ENCODE measurements at regions not wholly inside any gene's neighbourhood (a gene's known extent, or its start where the extent isn't known, plus 50 kb on each side); places are given as distances from the start of the nearest gene placed in this dataset.

GRCh38 chr12:3365463-3366411, 125.3 kb upstream of the PRMT8 start:
- peak overlapping the region; percentile 34 for H3K4me3 ChIP-seq (ENCODE audit: severe bottlenecking)
- ATAC-seq (ENCODE audit: low read depth) = peak; percentile 93
- peaks cover 7% of the 10 kb centered on the region for H3K27me3 ChIP-seq (ENCODE audit: insufficient read depth, poor library complexity, severe bottlenecking)
- no peak for TF ChIP-seq CTCF (IDR thresholded peaks at IDR 0.05; ENCODE audit: poor library complexity, severe bottlenecking)
- H3K4me1 ChIP-seq (ENCODE audit: insufficient read depth, poor library complexity, severe bottlenecking) = no peaks in the 10 kb centered on the region
- no peaks in the 10 kb centered on the region for H3K36me3 ChIP-seq (ENCODE audit: low read depth)
- DNase-seq (ENCODE audit: low spot score) = no peak
- no peak overlapping the region for H3K27ac ChIP-seq (ENCODE audit: poor library complexity, severe bottlenecking)
- no peaks in the 10 kb centered on the region for H3K9me3 ChIP-seq (ENCODE audit: severe bottlenecking)

GRCh38 chr12:3366451-3367110, 124.4 kb upstream of the PRMT8 start:
- DNase-seq (ENCODE audit: low spot score) (no peak), ATAC-seq (ENCODE audit: low read depth) (no peak)
- H3K27ac ChIP-seq (ENCODE audit: poor library complexity, severe bottlenecking) = no peak overlapping the region
- no peak for TF ChIP-seq CTCF (IDR thresholded peaks at IDR 0.05; ENCODE audit: poor library complexity, severe bottlenecking)
- no peaks in the 10 kb centered on the region for H3K9me3 ChIP-seq (ENCODE audit: severe bottlenecking)
- H3K4me1 ChIP-seq (ENCODE audit: insufficient read depth, poor library complexity, severe bottlenecking) = no peaks in the 10 kb centered on the region
- no peaks in the 10 kb centered on the region for H3K36me3 ChIP-seq (ENCODE audit: low read depth)
- peak overlapping the region; percentile 34 for H3K4me3 ChIP-seq (ENCODE audit: severe bottlenecking)
- H3K27me3 ChIP-seq (ENCODE audit: insufficient read depth, poor library complexity, severe bottlenecking) = peaks cover 11% of the 10 kb centered on the region

GRCh38 chr12:3367750-3368444, 123.1 kb upstream of the PRMT8 start:
- no peak for ATAC-seq (ENCODE audit: low read depth)
- no peak overlapping the region for H3K27ac ChIP-seq (ENCODE audit: poor library complexity, severe bottlenecking)
- H3K4me3 ChIP-seq (ENCODE audit: severe bottlenecking) = no peak overlapping the region
- no peaks in the 10 kb centered on the region for H3K4me1 ChIP-seq (ENCODE audit: insufficient read depth, poor library complexity, severe bottlenecking)
- no peak for TF ChIP-seq CTCF (IDR thresholded peaks at IDR 0.05; ENCODE audit: poor library complexity, severe bottlenecking)
- peaks cover 11% of the 10 kb centered on the region for H3K27me3 ChIP-seq (ENCODE audit: insufficient read depth, poor library complexity, severe bottlenecking)
- DNase-seq (ENCODE audit: low spot score) = no peak
- no peaks in the 10 kb centered on the region for H3K9me3 ChIP-seq (ENCODE audit: severe bottlenecking)
- H3K36me3 ChIP-seq (ENCODE audit: low read depth) = no peaks in the 10 kb centered on the region

- Histone ChIP-seq H3K4me3 (ENCODE audit: severe bottlenecking) (no peak overlapping the region), H3K4me1 (ENCODE audit: insufficient read depth, poor library complexity, severe bottlenecking) (no peaks in the 10 kb centered on the region), H3K9me3 (ENCODE audit: severe bottlenecking) (no peaks in the 10 kb centered on the region), H3K36me3 (ENCODE audit: low read depth) (no peaks in the 10 kb centered on the region), H3K27me3 (ENCODE audit: insufficient read depth, poor library complexity, severe bottlenecking) (peaks cover 11% of the 10 kb centered on the region), H3K27ac (ENCODE audit: poor library complexity, severe bottlenecking) (no peak overlapping the region)
- no peak for TF ChIP-seq CTCF (IDR thresholded peaks at IDR 0.05; ENCODE audit: poor library complexity, severe bottlenecking)
- DNase-seq (ENCODE audit: low spot score) = no peak
- no peak for ATAC-seq (ENCODE audit: low read depth)
Measured at GRCh38 chr12:3371018-3371417, 120.0 kb upstream of the PRMT8 start.

Data from RWPE2 (cell line).